HFF-Myc (cell line): ENCODE measurements at regions not wholly inside any gene's neighbourhood (a gene's known extent, or its start where the extent isn't known, plus 50 kb on each side); places are given as distances from the start of the nearest gene placed in this dataset.

ENCODE experiments used
- DNase-seq: peaks from one replicate; pipeline ENCODE4 v3.0.0-alpha.2; 2011; ENCODE audit warnings: low read depth; ENCODE audit errors: extremely low read depth
- H3K4me3 ChIP-seq: replicated peaks from 2 replicates; pipeline ENCODE4 v1.5.1; 2011; ENCODE audit warnings: low read depth, mild to moderate bottlenecking, control low read depth, low read length
- TF ChIP-seq, protein P1 (sequence below): IDR thresholded peaks from 2 replicates; pipeline ENCODE4 v1.5.1; 2012; ENCODE audit warnings: mild to moderate bottlenecking, low read depth, low read length, control low read depth; ENCODE audit errors: missing control alignments

DNA sequence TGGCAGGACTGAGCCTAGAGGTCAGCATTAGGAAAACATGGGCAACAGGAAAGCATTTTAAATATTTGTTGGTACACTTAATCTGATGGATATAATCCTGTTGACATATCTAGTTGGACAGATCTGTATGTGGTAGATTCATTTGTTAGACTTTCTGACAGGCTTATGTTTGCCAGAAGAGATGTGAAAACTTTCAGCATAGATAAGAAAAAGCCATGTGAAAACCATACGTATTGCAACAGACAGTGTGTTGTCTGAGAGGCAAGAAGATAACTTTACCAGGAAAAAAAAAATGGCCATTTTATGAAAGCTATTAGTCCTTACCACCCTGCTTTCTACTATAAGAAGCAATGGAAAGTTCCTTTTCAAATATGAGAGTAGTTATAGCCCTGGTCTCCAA lies 1902.2 kb upstream of the C9orf72 start:
- DNase-seq, result no peak
- H3K4me3 ChIP-seq, result no peak overlapping the region
- TF ChIP-seq, protein P1, sequence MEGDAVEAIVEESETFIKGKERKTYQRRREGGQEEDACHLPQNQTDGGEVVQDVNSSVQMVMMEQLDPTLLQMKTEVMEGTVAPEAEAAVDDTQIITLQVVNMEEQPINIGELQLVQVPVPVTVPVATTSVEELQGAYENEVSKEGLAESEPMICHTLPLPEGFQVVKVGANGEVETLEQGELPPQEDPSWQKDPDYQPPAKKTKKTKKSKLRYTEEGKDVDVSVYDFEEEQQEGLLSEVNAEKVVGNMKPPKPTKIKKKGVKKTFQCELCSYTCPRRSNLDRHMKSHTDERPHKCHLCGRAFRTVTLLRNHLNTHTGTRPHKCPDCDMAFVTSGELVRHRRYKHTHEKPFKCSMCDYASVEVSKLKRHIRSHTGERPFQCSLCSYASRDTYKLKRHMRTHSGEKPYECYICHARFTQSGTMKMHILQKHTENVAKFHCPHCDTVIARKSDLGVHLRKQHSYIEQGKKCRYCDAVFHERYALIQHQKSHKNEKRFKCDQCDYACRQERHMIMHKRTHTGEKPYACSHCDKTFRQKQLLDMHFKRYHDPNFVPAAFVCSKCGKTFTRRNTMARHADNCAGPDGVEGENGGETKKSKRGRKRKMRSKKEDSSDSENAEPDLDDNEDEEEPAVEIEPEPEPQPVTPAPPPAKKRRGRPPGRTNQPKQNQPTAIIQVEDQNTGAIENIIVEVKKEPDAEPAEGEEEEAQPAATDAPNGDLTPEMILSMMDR, result no peak

DNA sequence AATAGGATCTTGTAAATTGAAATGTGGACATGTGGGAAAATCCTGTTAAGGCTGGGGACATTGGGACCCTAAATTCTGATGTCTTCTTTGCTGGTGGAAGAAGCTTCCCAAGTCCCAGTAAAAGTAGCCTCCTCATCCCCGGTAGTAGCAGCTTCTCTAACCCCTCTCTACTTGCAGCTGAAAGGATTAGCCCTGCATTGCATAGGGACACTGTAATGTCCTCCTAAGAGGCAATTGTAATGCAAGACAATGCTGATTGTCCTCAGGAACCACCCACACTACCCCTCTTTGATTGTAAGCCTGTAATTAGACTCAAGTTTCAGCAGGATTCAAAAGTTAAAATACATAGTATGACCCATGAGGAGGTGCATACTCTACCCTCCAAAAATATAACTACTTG lies 1938.4 kb upstream of the C9orf72 start:
- H3K4me3 ChIP-seq, result no peak overlapping the region
- TF ChIP-seq, protein P1, result no peak
- DNase-seq, result no peak

DNA sequence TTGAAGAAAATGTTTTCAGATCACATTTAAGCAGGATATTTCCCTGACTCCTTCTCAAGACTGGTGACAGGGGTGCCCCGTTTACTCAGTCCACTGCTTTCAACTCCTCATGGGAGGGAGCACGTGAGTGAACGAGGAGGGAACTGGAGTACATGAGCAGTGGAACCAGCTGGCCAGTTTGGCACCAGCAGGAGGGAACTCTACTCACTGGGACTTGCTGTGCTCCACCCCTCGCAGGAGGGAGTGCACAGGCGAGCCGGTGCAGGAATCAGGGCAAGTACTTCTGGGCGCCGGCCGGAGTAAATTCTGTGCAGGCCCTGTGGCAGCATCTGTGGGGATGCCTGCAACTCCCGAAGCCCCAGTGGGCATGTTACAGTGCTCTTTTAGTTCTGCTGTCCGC lies 1941.1 kb upstream of the C9orf72 start:
- TF ChIP-seq, protein P1, result no peak
- no peak for DNase-seq
- H3K4me3 ChIP-seq, result no peak overlapping the region

DNA sequence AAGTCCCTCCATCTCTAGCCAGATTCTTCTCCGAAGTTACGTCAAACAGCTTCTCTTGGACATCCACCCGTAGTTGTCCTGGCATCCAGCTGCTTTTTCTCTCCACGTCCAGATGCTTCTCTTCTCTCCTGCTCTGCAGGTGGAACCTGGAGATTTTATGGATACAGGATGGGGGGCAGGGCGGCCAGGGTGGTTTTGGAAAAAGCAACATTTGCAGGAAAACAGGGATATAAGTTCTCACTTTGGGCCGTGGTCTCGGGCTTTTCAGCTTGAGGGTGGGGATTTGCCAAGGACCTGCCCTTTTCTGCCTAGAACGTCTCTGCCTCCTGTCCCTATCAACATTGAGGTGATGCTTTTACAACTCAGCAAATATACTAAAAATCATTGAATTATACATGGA lies 1941.6 kb upstream of the C9orf72 start:
- TF ChIP-seq, protein P1, result no peak
- H3K4me3 ChIP-seq, result no peak overlapping the region
- DNase-seq, result no peak

DNA sequence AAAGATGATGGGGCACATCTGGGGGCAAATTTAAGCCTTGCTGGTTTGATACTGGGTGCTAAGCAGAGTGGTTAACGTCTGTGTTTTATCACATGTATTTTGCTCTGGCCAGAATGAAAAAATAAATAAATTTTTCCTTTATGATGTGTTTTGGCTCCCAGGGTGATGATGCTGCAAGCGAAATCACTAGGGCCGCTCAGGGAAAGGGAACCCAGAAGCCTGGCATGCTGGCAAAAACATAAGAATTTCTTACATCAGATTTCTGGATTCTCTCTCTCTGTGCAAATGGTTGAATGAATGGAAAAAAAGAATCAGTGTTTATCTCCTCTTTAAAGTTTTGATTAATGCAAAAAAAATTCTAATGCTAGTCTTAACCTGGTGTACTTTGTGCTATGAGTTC lies 1975.2 kb upstream of the C9orf72 start:
- no peak overlapping the region for H3K4me3 ChIP-seq
- DNase-seq, result no peak
- TF ChIP-seq, protein P1, result no peak

DNA sequence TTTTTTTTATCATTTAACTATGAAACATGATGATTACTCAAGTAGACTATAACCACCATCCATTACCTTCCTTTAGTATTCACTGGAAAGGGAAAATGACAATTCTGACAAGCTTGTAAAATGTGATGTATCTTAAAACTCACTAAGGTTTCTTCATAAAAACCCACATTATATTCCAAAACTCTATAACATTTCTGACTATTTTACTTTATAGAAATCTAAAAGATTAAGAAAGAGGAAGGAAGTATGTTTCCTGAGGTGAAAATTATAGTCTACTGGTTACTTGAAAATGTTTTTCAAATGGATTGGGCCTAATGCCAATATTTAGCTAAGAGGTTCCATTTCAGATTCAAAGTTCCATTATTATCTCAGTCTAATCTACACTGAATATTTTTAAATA lies 1982.2 kb upstream of the C9orf72 start:
- H3K4me3 ChIP-seq, result no peak overlapping the region
- TF ChIP-seq, protein P1, result no peak
- DNase-seq, result no peak

DNA sequence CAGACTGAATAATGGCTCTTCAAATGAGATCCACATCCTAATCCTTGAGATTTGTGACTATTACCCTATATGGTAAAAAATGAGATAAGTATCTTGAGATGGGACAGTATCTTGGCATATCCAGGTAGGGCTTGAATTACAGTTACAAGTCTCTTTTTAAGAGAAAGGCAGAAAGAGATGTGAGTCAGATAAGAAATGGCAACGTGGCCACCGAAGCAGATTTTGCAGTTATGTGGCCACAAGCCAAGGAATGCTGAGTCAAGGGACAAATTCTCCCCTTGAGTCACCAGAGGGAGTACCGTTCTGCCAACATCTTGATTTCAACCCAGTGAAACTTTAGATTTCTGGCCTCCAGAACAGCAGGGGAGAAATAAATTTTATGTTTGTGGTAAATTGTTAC lies 1983.0 kb upstream of the C9orf72 start:
- H3K4me3 ChIP-seq, result no peak overlapping the region
- DNase-seq, result no peak
- TF ChIP-seq, protein P1, result no peak
